Activated CD4-positive, alpha-beta memory T cell treated with anti-CD3 and anti-CD28 coated beads for 36 hours (primary cell): ENCODE measurements at regions not wholly inside any gene's neighbourhood (a gene's known extent, or its start where the extent isn't known, plus 50 kb on each side); places are given as distances from the start of the nearest gene placed in this dataset.
"Not testable (repeated sequence)": the region's sequence is repeated elsewhere in the genome, so short reads cannot be mapped to it uniquely, and the experiment has no call there.

ENCODE experiments used
- CTCF ChIA-PET: fragments of 350-600 bp; sonication (Branson Sonifier 250); formaldehyde crosslinking; loops from one replicate; lab custom pipeline; 2021; ENCODE audit warnings: antibody characterized with exemption, inconsistent platforms; lab: Charles Lee
- POLR2A ChIA-PET: fragments of 350-600 bp; sonication (Branson Sonifier 250); formaldehyde crosslinking; loops from one replicate; lab custom pipeline; 2021; ENCODE audit warnings: antibody characterized with exemption; lab: Charles Lee
- DNase-seq: peaks from one replicate; pipeline ENCODE4 v3.0.0-alpha.2; 2020
- H3K27ac Mint-ChIP-seq: one replicate; pipeline ENCODE4 v1.8.0; 2021; ENCODE audit warnings: mixed read lengths
- H3K27me3 Mint-ChIP-seq: one replicate; pipeline ENCODE4 v1.8.0; 2021; ENCODE audit warnings: mixed read lengths
- H3K36me3 Mint-ChIP-seq: one replicate; pipeline ENCODE4 v1.8.0; 2021; ENCODE audit warnings: mixed read lengths
- H3K4me1 Mint-ChIP-seq: one replicate; pipeline ENCODE4 v1.8.0; 2021; ENCODE audit warnings: low read depth, mixed read lengths
- H3K4me3 Mint-ChIP-seq: one replicate; pipeline ENCODE4 v1.8.0; 2021; ENCODE audit warnings: mild to moderate bottlenecking, mixed read lengths
- H3K9me3 Mint-ChIP-seq: one replicate; pipeline ENCODE4 v1.8.0; 2021; ENCODE audit warnings: mixed read lengths
- intact Hi-C: fragments of 100-400 bp; cut with micrococcal nuclease; formaldehyde crosslinking; loops from one replicate; pipeline ENCODE4 v1.15.1; 2023

DNA sequence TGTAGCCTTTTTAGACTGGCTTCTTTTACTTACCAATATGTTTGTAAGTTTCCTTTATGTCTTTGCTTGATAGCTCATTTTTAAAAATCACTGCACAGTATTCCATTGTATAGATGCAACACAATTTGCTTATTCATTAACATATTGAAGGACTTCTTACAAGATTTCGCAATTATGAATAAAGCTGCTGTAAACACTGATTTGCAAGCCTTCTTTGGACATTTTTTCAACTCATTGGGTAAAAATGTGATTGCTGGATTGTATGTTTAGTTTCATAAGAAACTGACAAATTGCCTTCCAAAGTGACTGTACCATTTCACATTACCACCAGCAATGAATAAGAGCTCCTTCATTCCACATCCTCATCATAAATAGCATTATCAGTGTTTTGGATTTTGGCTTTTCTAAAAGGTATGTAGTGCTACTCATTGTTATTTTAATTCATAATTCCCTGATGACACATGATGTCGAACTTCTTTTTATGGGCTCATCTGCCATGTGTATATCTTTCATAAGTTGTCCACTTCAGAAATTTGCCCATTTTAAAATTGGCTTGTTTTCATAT, 80.7 kb downstream of the TFAP2B start:
- ChIA-PET POLR2A (no interaction called here), CTCF (no interaction called here)
- intact Hi-C loops, result no loop called here
- no peaks in the 10 kb centered on the region for H3K4me1 Mint-ChIP-seq
- no peak overlapping the region for H3K27ac Mint-ChIP-seq
- no peaks in the 10 kb centered on the region for H3K27me3 Mint-ChIP-seq
- no peak for DNase-seq
- peaks cover 5% of the 10 kb centered on the region for H3K9me3 Mint-ChIP-seq
- H3K4me3 Mint-ChIP-seq, result no peak overlapping the region
- no peaks in the 10 kb centered on the region for H3K36me3 Mint-ChIP-seq

- no peak overlapping the region for H3K4me3 Mint-ChIP-seq
- no peaks in the 10 kb centered on the region for H3K27me3 Mint-ChIP-seq
- ChIA-PET CTCF (no interaction called here), POLR2A (no interaction called here)
- intact Hi-C loops, result no loop called here
- no peak overlapping the region for H3K27ac Mint-ChIP-seq
- DNase-seq, result no peak
- H3K9me3 Mint-ChIP-seq, result peaks cover 3% of the 10 kb centered on the region
- no peaks in the 10 kb centered on the region for H3K4me1 Mint-ChIP-seq
- no peaks in the 10 kb centered on the region for H3K36me3 Mint-ChIP-seq
These were observed 83.6 kb downstream of the TFAP2B start for GRCh38 chr6:50902260-50902659.

DNA sequence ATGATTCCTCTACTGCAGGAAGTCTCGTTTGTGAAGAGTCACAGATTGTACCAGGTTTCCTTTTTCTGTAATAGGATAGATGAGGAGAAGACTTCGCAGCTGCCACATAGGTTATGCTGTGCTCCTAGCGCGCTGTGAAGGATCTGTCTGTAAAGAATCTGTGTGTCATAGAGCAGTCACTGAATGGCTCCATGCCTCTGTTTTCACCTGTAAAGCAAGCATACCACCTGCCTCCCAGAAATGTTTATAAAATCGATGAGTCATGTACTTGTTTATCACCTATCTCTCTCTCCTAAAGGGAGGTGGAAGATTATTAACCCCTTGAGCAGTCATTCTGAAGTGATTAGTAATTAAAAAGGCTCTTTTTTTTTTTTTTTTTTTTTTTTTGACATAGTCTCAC, 86.6 kb downstream of the TFAP2B start:
- no peaks in the 10 kb centered on the region for H3K27me3 Mint-ChIP-seq
- ChIA-PET CTCF (no interaction called here), POLR2A (no interaction called here)
- no peak for DNase-seq
- H3K9me3 Mint-ChIP-seq, result peaks cover 3% of the 10 kb centered on the region
- no peaks in the 10 kb centered on the region for H3K36me3 Mint-ChIP-seq
- intact Hi-C loops, result no loop called here
- no peak overlapping the region for H3K27ac Mint-ChIP-seq
- H3K4me3 Mint-ChIP-seq, result no peak overlapping the region
- H3K4me1 Mint-ChIP-seq, result no peaks in the 10 kb centered on the region

GRCh38 chr6:50907565-50907964, 88.9 kb downstream of the TFAP2B start:
- H3K27me3 Mint-ChIP-seq, result no peaks in the 10 kb centered on the region
- CTCF ChIA-PET, result no interaction called here
- intact Hi-C loops, result no loop called here

DNA sequence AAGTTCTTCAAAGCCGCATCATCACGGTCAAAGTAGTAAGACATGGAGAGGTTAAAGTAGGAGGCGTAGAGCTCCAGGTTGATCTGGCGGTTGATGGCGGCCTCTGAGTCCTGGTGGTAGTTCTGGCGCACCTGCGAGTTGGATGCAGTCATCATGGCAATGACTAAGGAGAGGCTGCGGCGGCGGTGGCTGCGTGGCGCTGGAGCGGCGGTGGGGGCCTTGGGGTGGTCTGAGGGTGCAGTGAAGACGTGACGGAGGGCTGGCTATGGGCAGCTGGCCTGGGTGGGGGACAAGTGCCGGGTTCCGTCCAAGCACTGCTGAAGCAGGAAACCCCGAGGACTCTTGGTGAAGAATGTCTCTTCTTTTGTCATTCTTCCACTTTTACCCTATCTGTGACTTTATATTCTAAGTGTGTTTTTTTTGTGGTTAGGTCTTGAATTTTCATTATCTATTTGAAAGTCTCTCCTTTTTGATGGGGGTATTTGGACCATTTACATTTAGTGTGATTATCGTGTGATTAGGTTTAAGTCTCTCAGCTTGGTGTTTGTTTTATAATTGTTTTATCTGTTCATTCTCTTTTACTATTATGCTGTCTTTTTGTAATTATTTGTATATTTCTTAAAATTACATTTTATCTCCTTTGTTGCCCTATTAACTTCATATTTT, 94.6 kb downstream of the TFAP2B start:
- no peaks in the 10 kb centered on the region for H3K4me1 Mint-ChIP-seq
- no peak overlapping the region for H3K4me3 Mint-ChIP-seq
- intact Hi-C loops, result no loop called here
- no peak overlapping the region for H3K27ac Mint-ChIP-seq
- peaks cover 11% of the 10 kb centered on the region for H3K9me3 Mint-ChIP-seq
- DNase-seq, result no peak
- ChIA-PET CTCF (no interaction called here), POLR2A (no interaction called here)
- H3K27me3 Mint-ChIP-seq, result no peaks in the 10 kb centered on the region
- H3K36me3 Mint-ChIP-seq, result no peaks in the 10 kb centered on the region

More at GRCh38 chr6:50907565-50907964, 88.9 kb downstream of the TFAP2B start:
- Mint-ChIP-seq H3K36me3 (no peaks in the 10 kb centered on the region), H3K4me1 (no peaks in the 10 kb centered on the region), H3K27ac (no peak overlapping the region), H3K9me3 (peaks cover 3% of the 10 kb centered on the region), H3K4me3 (no peak overlapping the region)
- POLR2A ChIA-PET, result no interaction called here
- no peak for DNase-seq

DNA sequence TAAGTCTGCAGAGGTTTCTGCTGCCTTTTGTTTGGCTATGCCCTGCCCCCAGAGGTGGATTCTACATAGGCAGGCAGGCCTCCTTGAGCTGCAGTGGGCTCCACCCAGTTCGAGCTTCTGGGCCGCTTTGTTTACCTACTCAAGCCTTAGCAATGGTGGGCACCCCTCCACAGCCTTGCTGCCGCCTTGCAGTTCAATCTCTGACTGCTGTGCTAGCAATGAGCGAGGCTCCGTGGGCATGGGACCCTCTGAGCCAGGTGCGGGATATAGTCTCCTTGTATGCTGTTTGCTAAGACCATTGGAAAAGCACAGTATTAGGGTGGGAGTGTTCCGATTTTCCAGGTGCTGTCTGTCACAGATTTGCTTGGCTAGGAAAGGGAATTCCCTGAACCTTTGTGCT, 102.7 kb downstream of the TFAP2B start:
- not testable (repeated sequence) for DNase-seq

GRCh38 chr6:50921968-50922367, 103.3 kb downstream of the TFAP2B start:
- Mint-ChIP-seq H3K27me3 (no peaks in the 10 kb centered on the region), H3K4me3 (no peak overlapping the region), H3K36me3 (no peaks in the 10 kb centered on the region), H3K9me3 (peaks cover 7% of the 10 kb centered on the region), H3K27ac (no peak overlapping the region), H3K4me1 (no peaks in the 10 kb centered on the region)
- CTCF ChIA-PET, result no interaction called here
- POLR2A ChIA-PET, result no interaction called here
- intact Hi-C loops, result no loop called here
- DNase-seq, result no peak

More for the DNA sequence above, 102.7 kb downstream of the TFAP2B start:
- H3K9me3 Mint-ChIP-seq, H3K27ac Mint-ChIP-seq, H3K36me3 Mint-ChIP-seq, H3K4me3 Mint-ChIP-seq, POLR2A ChIA-PET, H3K27me3 Mint-ChIP-seq, H3K4me1 Mint-ChIP-seq, intact Hi-C loops, CTCF ChIA-PET: not testable (repeated sequence)

- Mint-ChIP-seq H3K4me3 (no peak overlapping the region), H3K4me1 (no peaks in the 10 kb centered on the region), H3K27me3 (no peaks in the 10 kb centered on the region), H3K36me3 (no peaks in the 10 kb centered on the region), H3K9me3 (peaks cover 7% of the 10 kb centered on the region), H3K27ac (no peak overlapping the region)
- intact Hi-C loops, result no loop called here
- ChIA-PET CTCF (no interaction called here), POLR2A (no interaction called here)
- no peak for DNase-seq
These were observed 104.2 kb downstream of the TFAP2B start for GRCh38 chr6:50922579-50923525.

GRCh38 chr6:50924758-50925157, 106.1 kb downstream of the TFAP2B start:
- CTCF ChIA-PET, result no interaction called here
- H3K27me3 Mint-ChIP-seq, result no peaks in the 10 kb centered on the region

GRCh38 chr6:50925548-50925947, 106.9 kb downstream of the TFAP2B start:
- CTCF ChIA-PET, result no interaction called here

More at GRCh38 chr6:50924758-50925157, 106.1 kb downstream of the TFAP2B start:
- Mint-ChIP-seq H3K4me3 (no peak overlapping the region), H3K4me1 (no peaks in the 10 kb centered on the region), H3K36me3 (no peaks in the 10 kb centered on the region), H3K27ac (no peak overlapping the region), H3K9me3 (peaks cover 12% of the 10 kb centered on the region)
- no peak for DNase-seq
- POLR2A ChIA-PET, result no interaction called here
- intact Hi-C loops, result no loop called here

GRCh38 chr6:50925981-50926380, 107.3 kb downstream of the TFAP2B start:
- no peaks in the 10 kb centered on the region for H3K36me3 Mint-ChIP-seq
- ChIA-PET CTCF (no interaction called here), POLR2A (no interaction called here)
- DNase-seq, result no peak
- no peak overlapping the region for H3K27ac Mint-ChIP-seq
- no peak overlapping the region for H3K4me3 Mint-ChIP-seq
- H3K9me3 Mint-ChIP-seq, result peaks cover 12% of the 10 kb centered on the region
- no peaks in the 10 kb centered on the region for H3K27me3 Mint-ChIP-seq
- intact Hi-C loops, result no loop called here
- H3K4me1 Mint-ChIP-seq, result no peaks in the 10 kb centered on the region

More at GRCh38 chr6:50925548-50925947, 106.9 kb downstream of the TFAP2B start:
- peaks cover 12% of the 10 kb centered on the region for H3K9me3 Mint-ChIP-seq
- no peaks in the 10 kb centered on the region for H3K27me3 Mint-ChIP-seq
- H3K36me3 Mint-ChIP-seq, result no peaks in the 10 kb centered on the region
- no peak overlapping the region for H3K27ac Mint-ChIP-seq
- POLR2A ChIA-PET, result no interaction called here
- no peaks in the 10 kb centered on the region for H3K4me1 Mint-ChIP-seq
- intact Hi-C loops, result no loop called here
- H3K4me3 Mint-ChIP-seq, result no peak overlapping the region
- no peak for DNase-seq

DNA sequence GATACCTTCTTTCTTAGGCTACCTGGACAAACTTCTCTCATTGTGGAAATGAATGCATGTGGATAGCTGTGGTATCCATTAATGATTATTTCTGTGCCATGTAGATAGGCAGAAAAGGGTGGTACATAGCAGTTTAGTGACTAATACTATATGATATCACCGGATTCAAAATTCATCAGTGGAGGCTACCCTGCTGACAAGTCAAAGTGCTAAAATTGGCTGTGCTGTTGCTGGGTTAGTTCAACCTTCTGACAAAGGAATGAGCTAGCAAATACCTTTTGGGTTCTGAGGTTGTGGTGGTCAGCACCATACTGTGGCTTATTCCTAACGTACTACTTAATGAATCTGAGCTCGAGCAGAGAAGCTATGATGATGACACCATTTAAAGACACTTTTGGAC, 109.1 kb downstream of the TFAP2B start:
- no peak overlapping the region for H3K4me3 Mint-ChIP-seq
- no peaks in the 10 kb centered on the region for H3K4me1 Mint-ChIP-seq
- intact Hi-C loops, result no loop called here
- POLR2A ChIA-PET, result no interaction called here
- DNase-seq, result no peak
- H3K36me3 Mint-ChIP-seq, result no peaks in the 10 kb centered on the region
- H3K9me3 Mint-ChIP-seq, result peaks cover 7% of the 10 kb centered on the region
- CTCF ChIA-PET, result no interaction called here
- no peaks in the 10 kb centered on the region for H3K27me3 Mint-ChIP-seq
- H3K27ac Mint-ChIP-seq, result no peak overlapping the region
